ENCODE measurements at regions not wholly inside any gene's neighbourhood (a gene's known extent, or its start where the extent isn't known, plus 50 kb on each side); places are given as distances from the start of the nearest gene placed in this dataset.

DNA sequence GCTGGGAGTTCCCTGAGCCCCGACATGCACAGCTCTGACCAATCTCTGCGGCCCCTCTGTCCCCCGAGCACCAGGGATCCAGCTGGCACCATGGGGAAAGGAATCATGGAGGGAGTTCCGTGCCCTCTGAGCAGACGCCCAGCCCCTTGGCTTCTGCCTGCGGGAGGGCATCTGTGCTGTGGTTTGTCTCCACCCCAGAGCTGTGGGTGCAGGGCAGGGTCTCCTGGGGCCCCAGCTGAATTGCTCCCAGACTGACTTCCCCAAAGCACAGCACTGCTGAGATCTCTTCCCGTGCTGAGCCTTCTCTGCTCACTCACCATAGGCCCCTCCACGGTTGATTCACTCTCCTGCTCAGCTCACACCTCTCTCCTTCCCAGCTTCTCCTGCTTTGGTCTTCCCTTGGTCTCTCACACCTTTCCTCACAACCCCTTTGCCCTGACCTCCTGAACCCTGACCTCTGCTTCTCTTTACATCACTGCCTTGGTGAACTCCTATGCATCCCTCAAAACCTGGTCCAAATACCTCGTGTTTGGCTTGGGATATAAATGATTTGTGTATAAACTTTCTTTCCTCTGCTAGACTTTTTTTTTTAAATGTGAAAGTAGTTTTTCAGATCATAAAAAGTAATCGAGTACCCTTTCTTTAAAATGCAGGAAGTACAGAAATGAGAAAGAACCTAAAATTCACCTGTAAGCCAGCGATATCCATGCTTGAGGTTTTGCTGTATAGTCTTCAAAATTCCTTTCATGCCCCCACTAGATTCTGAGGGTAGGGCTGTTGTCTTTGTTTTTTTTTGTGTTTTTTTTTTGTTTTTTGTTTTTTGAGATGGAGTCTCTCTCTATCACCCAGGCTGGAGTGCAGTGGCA lies 265.3 kb downstream of the SEC14L1 start:
- TF ChIP-seq ZFX (IDR thresholded peaks at IDR 0.05; ENCODE audit: borderline replicate concordance) (no peak), CTCF (IDR thresholded peaks at IDR 0.05) (no peak)
- H3K27ac ChIP-seq = no peak overlapping the region

GRCh38 chr17:77407321-77408277 lies 266.8 kb downstream of the SEC14L1 start:
- TF ChIP-seq ZFX (IDR thresholded peaks at IDR 0.05; ENCODE audit: borderline replicate concordance) (no peak), CTCF (IDR thresholded peaks at IDR 0.05) (no peak)
- H3K27ac ChIP-seq = no peak overlapping the region

DNA sequence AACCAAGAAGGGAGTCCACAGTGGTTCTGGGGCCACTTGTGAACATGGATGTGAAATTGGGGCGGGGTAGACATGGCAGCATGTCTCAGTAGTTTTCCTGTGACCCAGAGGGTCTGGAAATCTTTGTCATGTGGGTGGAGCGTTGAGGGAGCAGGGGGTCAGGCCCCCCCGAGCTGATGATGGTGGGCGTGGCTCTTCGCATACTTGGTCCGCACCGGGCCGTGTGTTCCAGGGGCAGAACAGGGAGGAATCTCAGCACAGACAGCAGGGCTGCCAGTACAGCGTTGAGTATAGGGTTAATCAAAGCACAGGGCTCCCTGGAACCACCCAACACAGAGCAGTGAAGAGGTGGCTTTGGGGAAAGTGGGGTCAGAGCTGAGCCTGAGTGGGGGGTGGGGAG lies 267.5 kb downstream of the SEC14L1 start:
- H3K27ac ChIP-seq = no peak overlapping the region
- TF ChIP-seq CTCF (IDR thresholded peaks at IDR 0.05) (no peak), ZFX (IDR thresholded peaks at IDR 0.05; ENCODE audit: borderline replicate concordance) (no peak)

DNA sequence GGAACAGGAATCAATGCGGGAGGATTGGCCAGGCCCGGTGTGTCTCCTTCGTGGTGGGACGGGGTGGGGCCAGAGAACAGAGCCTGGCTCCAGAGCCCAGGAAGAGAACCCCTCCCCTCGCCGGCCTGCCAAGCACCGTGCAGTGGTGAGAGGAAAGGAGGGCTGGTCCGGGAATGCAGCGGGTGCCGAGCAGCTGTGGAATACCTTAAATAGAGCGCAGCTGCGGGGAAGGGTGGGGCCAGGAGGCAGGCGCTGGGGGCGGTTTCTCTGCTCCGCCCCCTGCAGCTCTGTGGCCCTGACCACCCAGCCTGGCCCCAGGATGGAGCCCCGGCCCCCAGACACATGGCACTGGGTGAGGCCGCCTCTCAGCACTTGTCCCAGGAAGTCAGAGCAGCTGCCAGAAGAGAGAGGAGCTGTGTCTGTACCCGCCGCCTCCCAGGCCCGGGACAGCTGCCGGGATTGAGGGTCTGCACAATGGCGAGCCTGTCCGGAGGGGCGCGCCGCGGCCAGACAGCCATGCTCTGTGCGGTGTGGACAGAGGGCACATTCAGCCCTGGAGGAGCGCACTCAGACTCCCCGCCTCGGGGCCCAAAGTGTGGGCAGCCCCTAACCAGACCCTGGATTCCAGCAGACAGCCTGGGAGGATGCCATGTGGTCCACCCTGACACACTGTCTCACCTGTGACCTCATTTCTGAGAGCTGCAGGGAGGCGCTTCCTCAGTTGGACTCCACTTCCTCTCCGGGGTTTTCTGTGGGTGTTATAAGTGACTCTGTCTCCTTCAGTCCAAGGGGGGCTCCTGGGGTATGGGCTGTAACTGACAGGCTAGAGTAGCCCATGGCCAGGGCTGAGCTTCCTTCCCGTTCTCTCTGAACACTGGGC lies 268.8 kb downstream of the SEC14L1 start:
- TF ChIP-seq CTCF (IDR thresholded peaks at IDR 0.05) = no peak
- no peak for TF ChIP-seq ZFX (IDR thresholded peaks at IDR 0.05; ENCODE audit: borderline replicate concordance)
- no peak overlapping the region for H3K27ac ChIP-seq

DNA sequence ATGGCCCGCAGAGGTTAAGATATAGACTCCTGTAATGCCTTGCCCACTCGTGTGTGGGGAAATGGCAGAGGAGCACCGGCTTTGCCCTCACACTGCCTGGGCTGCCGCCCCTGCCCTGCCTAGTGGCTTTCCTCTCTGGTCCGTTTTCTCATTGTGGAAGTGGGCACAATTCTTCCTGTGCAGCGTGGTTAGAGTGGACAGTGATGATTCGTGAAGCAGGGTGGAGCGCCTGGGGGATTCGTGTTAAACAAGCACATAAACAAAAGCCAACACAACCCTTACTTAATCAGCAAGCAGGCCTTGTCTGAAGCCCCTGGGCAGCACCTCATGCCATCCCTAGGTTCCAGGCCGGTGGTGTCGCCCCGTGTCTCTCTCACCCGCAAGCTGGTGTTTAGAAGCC lies 269.7 kb downstream of the SEC14L1 start:
- H3K27ac ChIP-seq = no peak overlapping the region

More for the DNA sequence above, 269.7 kb downstream of the SEC14L1 start:
- TF ChIP-seq ZFX (IDR thresholded peaks at IDR 0.05; ENCODE audit: borderline replicate concordance) (no peak), CTCF (IDR thresholded peaks at IDR 0.05) (no peak)

Data from 22Rv1 (cell line).